ENCODE measurements at regions not wholly inside any gene's neighbourhood (a gene's known extent, or its start where the extent isn't known, plus 50 kb on each side); places are given as distances from the start of the nearest gene placed in this dataset.

DNA sequence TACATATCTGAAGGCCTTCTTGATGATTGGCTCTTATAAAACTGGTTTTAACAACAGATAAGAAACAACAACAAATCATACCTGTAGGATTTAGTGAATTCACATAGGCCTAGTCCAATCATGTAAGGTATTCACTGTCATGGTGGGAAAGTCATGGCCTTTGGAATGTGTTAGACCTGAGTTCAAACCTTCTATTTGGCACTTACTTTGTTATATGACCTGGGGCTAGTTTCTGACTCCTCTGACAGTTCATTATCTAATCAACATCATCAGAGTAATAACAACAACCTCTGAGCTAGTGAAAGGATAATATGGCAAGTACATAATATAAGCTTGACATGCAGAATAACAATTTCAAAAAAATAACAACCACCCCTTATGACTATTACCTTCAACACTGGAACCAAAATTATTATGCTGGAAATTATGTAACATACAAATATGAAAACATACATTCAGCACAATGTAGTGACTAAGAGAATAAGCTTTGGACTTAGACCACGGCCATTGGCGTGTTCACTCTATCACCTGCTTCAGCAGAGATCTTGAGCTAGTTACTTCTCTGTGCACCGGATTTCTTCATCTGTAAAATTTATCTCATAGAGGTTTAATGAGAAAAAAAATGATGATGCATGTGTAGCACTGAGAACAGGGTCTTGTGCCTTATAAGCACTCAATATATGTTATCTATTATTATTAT is 597.6 kb downstream of the LMO4 start:
- TF ChIP-seq CTCF (IDR thresholded peaks at IDR 0.05) = no peak
- TF ChIP-seq POLR2A (IDR thresholded peaks at IDR 0.05) = no peak
